GM18508 (cell line): ENCODE measurements at regions not wholly inside any gene's neighbourhood (a gene's known extent, or its start where the extent isn't known, plus 50 kb on each side); places are given as distances from the start of the nearest gene placed in this dataset.
"Not testable (repeated sequence)": the region's sequence is repeated elsewhere in the genome, so short reads cannot be mapped to it uniquely, and the experiment has no call there.

Experiments used
- ATAC-seq: cut with Tn5 transposase; IDR thresholded peaks from one replicate; pipeline ENCODE4 v1.9.1; 2021; ENCODE audit warnings: moderate number of reproducible peaks; ENCODE audit not compliant: insufficient read depth, unreplicated experiment

GRCh38 chr5:115439639-115440038 is 104.9 kb downstream of the FEM1C start:
- no peak for ATAC-seq

GRCh38 chr5:115439042-115439441 is 105.5 kb downstream of the FEM1C start:
- ATAC-seq, result no peak

GRCh38 chr5:115435778-115436712 is 108.5 kb downstream of the FEM1C start:
- ATAC-seq, result no peak

- ATAC-seq, result no peak
These were observed 109.4 kb downstream of the FEM1C start for GRCh38 chr5:115435065-115435777.

- ATAC-seq, result no peak
These were observed 110.7 kb downstream of the FEM1C start for GRCh38 chr5:115433918-115434317.

- ATAC-seq, result no peak
These were observed 111.9 kb downstream of the FEM1C start for GRCh38 chr5:115432691-115433090.

GRCh38 chr5:115431116-115431515 is 113.5 kb downstream of the FEM1C start:
- no peak for ATAC-seq

- ATAC-seq, result no peak
These were observed 114.2 kb downstream of the FEM1C start for GRCh38 chr5:115430374-115430773.

GRCh38 chr5:115429345-115429940 is 115.1 kb downstream of the FEM1C start:
- no peak for ATAC-seq

- ATAC-seq, result no peak
These were observed 115.9 kb downstream of the FEM1C start for GRCh38 chr5:115428676-115429075.

- no peak for ATAC-seq
These were observed 116.3 kb downstream of the FEM1C start for GRCh38 chr5:115428248-115428647.

GRCh38 chr5:115424446-115424845 is 120.1 kb downstream of the FEM1C start:
- ATAC-seq, result no peak

- no peak for ATAC-seq
These were observed 120.5 kb downstream of the FEM1C start for GRCh38 chr5:115424030-115424429.

- no peak for ATAC-seq
These were observed 121.0 kb downstream of the FEM1C start for GRCh38 chr5:115423541-115423940.

GRCh38 chr5:115423051-115423450 is 121.5 kb downstream of the FEM1C start:
- ATAC-seq, result no peak

- ATAC-seq, result not testable (repeated sequence)
These were observed 123.8 kb downstream of the FEM1C start for GRCh38 chr5:115420812-115421211.

GRCh38 chr5:115419846-115420585 is 123.6 kb upstream of the CCDC112 start:
- ATAC-seq, result no peak

GRCh38 chr5:115418788-115419187 is 122.3 kb upstream of the CCDC112 start:
- no peak for ATAC-seq

GRCh38 chr5:115417076-115417475 is 120.6 kb upstream of the CCDC112 start:
- ATAC-seq, result no peak

GRCh38 chr5:115415143-115415491 is 118.7 kb upstream of the CCDC112 start:
- ATAC-seq, result no peak
